ENCODE measurements at regions not wholly inside any gene's neighbourhood (a gene's known extent, or its start where the extent isn't known, plus 50 kb on each side); places are given as distances from the start of the nearest gene placed in this dataset.

DNA sequence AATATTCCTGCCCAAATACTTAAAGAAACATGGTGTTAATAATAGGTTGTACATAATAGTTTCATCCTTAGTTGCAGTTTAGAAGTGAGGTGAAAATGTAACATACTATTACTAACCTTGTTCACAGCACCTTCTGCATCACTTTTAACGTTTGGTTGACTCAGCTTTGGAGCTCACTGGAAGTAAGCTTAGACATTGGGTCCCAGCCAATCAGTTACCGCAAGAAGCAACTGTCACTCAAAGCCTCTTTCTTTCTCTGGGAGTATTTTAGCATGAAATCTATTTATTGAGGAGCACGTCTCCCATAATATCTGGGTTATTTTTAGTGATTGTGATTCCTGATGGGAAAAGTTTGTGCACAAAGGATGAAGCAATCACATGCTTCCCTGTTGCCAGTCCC is 472.6 kb downstream of the SNAPC1 start:
- Histone ChIP-seq H3K4me3 (no peak overlapping the region), H3K4me1 (no peaks in the 10 kb centered on the region), H3K9me3 (peaks cover 0 to 17% (median 0%) of the 10 kb centered on the region in 4 donors), H3K27ac (no peak overlapping the region), H3K36me3 (no peaks in the 10 kb centered on the region), H3K27me3 (no peaks in the 10 kb centered on the region)
- WGBS, 2 donors: 67 to 74% methylated on average over 3 of the region's 3 CpGs
- DNase-seq (ENCODE audit: low spot score in 2 of 2): no peak
- TF ChIP-seq EP300 (IDR thresholded peaks at IDR 0.05) (no peak), POLR2A (IDR thresholded peaks at IDR 0.05) (no peak)
- TF ChIP-seq, protein P1, sequence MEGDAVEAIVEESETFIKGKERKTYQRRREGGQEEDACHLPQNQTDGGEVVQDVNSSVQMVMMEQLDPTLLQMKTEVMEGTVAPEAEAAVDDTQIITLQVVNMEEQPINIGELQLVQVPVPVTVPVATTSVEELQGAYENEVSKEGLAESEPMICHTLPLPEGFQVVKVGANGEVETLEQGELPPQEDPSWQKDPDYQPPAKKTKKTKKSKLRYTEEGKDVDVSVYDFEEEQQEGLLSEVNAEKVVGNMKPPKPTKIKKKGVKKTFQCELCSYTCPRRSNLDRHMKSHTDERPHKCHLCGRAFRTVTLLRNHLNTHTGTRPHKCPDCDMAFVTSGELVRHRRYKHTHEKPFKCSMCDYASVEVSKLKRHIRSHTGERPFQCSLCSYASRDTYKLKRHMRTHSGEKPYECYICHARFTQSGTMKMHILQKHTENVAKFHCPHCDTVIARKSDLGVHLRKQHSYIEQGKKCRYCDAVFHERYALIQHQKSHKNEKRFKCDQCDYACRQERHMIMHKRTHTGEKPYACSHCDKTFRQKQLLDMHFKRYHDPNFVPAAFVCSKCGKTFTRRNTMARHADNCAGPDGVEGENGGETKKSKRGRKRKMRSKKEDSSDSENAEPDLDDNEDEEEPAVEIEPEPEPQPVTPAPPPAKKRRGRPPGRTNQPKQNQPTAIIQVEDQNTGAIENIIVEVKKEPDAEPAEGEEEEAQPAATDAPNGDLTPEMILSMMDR (IDR thresholded peaks at IDR 0.05): no peak

DNA sequence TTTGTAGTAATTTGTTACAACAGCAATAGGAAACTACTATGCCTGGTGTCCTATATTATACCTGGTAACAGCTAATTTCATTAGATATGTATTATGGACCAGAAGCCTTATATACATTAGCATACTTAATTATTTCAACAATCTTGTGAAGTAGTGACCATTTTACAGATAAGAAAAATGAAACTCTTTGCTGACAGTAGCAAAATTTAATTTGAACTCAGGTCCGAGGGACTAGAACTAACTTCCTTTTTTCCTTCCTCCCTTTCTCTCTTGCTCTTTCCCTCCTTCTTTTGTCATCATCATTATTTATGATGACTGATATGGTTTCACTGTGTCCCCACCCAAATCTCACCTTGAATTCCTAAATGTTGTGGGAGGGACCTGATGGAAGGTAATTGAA is 482.0 kb downstream of the SNAPC1 start:
- Histone ChIP-seq H3K4me3 (no peak overlapping the region), H3K9me3 (peaks cover 0 to 13% (median 0%) of the 10 kb centered on the region in 4 donors), H3K27ac (no peak overlapping the region), H3K4me1 (no peaks in the 10 kb centered on the region), H3K27me3 (no peaks in the 10 kb centered on the region), H3K36me3 (no peaks in the 10 kb centered on the region)
- WGBS, 2 donors: 83 to 89% methylated on average over 1 of the region's 1 CpG
- no peak for DNase-seq (ENCODE audit: low spot score in 2 of 2)
- no peak for TF ChIP-seq EP300 (IDR thresholded peaks at IDR 0.05)
- TF ChIP-seq, protein P1 (IDR thresholded peaks at IDR 0.05): no peak
- no peak for TF ChIP-seq POLR2A (IDR thresholded peaks at IDR 0.05)

DNA sequence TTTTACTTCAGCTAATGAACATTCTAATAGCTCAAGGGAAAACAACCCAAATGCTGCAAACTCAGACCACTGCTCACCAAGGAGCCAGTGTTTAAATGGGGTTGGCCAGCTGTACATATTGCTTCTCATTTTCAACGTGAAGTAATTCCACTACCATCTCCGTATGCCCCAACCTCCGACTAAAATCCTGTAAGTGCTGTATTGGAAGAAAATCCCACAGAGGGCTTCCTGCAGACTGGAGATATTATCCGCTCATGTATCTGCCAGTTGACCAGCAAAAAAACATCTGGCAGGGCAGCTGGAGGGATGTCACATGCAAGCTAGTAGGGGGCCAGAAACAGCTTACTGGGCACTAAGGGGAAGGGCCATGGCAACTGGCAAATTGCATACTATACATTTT is 485.0 kb downstream of the SNAPC1 start:
- 39 to 58% methylated on average over 4 of the region's 4 CpGs for whole genome bisulfite sequencing, 2 donors
- Histone ChIP-seq H3K27ac (no peak overlapping the region), H3K4me3 (no peak overlapping the region), H3K9me3 (peaks cover 0 to 13% (median 0%) of the 10 kb centered on the region in 4 donors), H3K4me1 (no peaks in the 10 kb centered on the region), H3K27me3 (no peaks in the 10 kb centered on the region), H3K36me3 (no peaks in the 10 kb centered on the region)
- no peak for DNase-seq (ENCODE audit: low spot score in 2 of 2)
- TF ChIP-seq EP300 (IDR thresholded peaks at IDR 0.05): no peak
- TF ChIP-seq, protein P1 (IDR thresholded peaks at IDR 0.05): no peak
- no peak for TF ChIP-seq POLR2A (IDR thresholded peaks at IDR 0.05)

DNA sequence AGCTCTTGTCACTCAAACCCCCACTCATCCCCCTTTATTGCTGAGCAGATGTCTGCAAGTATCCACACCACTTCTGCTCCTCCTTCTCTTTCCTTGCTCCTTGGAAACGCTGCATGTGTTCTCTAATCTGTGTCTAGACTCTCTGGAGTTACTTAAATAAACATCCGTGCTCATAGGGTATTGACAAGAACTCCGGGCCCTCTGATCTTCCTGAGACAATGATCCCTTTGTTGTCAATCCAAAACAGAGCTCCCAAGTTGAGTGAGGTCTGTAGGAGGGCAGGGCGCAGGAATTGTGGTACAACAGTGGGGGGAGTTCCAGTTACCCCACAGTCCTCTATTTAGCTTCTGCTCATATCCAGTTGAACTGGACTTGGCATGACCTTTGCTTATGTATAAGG is 489.0 kb downstream of the SNAPC1 start:
- Histone ChIP-seq H3K9me3 (no peaks in the 10 kb centered on the region), H3K4me3 (no peak overlapping the region), H3K36me3 (no peaks in the 10 kb centered on the region), H3K27me3 (no peaks in the 10 kb centered on the region), H3K27ac (no peak overlapping the region), H3K4me1 (no peaks in the 10 kb centered on the region)
- no peak for DNase-seq (ENCODE audit: low spot score in 2 of 2)
- no peak for TF ChIP-seq POLR2A (IDR thresholded peaks at IDR 0.05)
- TF ChIP-seq, protein P1 (IDR thresholded peaks at IDR 0.05): no peak
- TF ChIP-seq EP300 (IDR thresholded peaks at IDR 0.05): no peak
- WGBS, 2 donors: 19 to 31% methylated on average over 4 of the region's 4 CpGs

DNA sequence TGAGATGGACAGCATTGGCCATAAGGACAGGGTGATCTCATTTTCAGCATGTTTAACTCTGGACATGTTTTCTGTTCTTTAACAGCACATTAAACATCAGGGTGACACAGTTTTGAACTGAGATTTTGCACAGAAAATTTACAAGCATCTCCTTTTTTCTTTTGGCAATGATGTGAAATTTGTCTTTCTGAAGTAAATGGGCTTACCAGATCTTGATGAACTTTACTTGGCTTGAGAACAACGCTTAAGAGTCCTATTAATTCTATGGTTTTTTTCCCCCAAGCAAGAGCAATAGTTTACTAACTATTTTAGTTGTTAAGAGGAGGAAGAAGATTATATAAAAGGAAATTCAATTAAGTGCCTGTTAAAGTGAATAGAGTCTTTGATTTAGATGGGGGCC is 491.0 kb downstream of the SNAPC1 start:
- Histone ChIP-seq H3K36me3 (no peaks in the 10 kb centered on the region), H3K9me3 (no peaks in the 10 kb centered on the region), H3K4me3 (no peak overlapping the region), H3K27me3 (no peaks in the 10 kb centered on the region), H3K4me1 (no peaks in the 10 kb centered on the region), H3K27ac (no peak overlapping the region)
- DNase-seq (ENCODE audit: low spot score in 2 of 2): no peak
- WGBS, 2 donors: 48 to 49% methylated on average over 1 of the region's 1 CpG
- TF ChIP-seq POLR2A (IDR thresholded peaks at IDR 0.05) (no peak), EP300 (IDR thresholded peaks at IDR 0.05) (no peak)
- TF ChIP-seq, protein P1 (IDR thresholded peaks at IDR 0.05): no peak
